Loucy (cell line): ENCODE measurements at regions not wholly inside any gene's neighbourhood (a gene's known extent, or its start where the extent isn't known, plus 50 kb on each side); places are given as distances from the start of the nearest gene placed in this dataset.
A peak's percentile ranks its signal among the peaks of the same experiment; 100 is the strongest.

Source experiments
- H2AFZ ChIP-seq: fragments of 200-600 bp; sonication (generic); 2 replicates; pipeline ENCODE4 v1.6.0; 2016; ENCODE audit warnings: antibody characterized with exemption, mild to moderate bottlenecking, low read length, moderate library complexity
- H3F3A ChIP-seq: fragments of 200-600 bp; 2 replicates; pipeline ENCODE4 v1.6.0; 2016; ENCODE audit warnings: antibody characterized with exemption, low read depth, mild to moderate bottlenecking
- H3K27me3 ChIP-seq: fragments of 200-600 bp; sonication (generic); 2 replicates; pipeline ENCODE4 v1.6.1; 2014; ENCODE audit warnings: low read length, mild to moderate bottlenecking; ENCODE audit not compliant: insufficient read depth, poor library complexity, severe bottlenecking
- H3K36me3 ChIP-seq: fragments of 200-600 bp; sonication (generic); 2 replicates; pipeline ENCODE4 v1.6.1; 2016; ENCODE audit warnings: low read length; ENCODE audit not compliant: insufficient read depth
- H3K4me1 ChIP-seq: fragments of 200-600 bp; sonication (generic); 2 replicates; pipeline ENCODE4 v1.5.1; 2014; ENCODE audit warnings: low read length, mild to moderate bottlenecking; ENCODE audit not compliant: insufficient read depth, poor library complexity, severe bottlenecking
- H3K4me2 ChIP-seq: fragments of 200-600 bp; sonication (generic); 2 replicates; pipeline ENCODE4 v1.6.0; 2014; ENCODE audit warnings: antibody characterized with exemption, low read length, low read depth, mild to moderate bottlenecking; ENCODE audit not compliant: poor library complexity, severe bottlenecking
- H3K4me3 ChIP-seq: fragments of 200-600 bp; sonication (generic); 2 replicates; pipeline ENCODE4 v1.5.1; 2014; ENCODE audit warnings: low read length, mild to moderate bottlenecking, mixed read lengths; ENCODE audit not compliant: poor library complexity, severe bottlenecking
- H3K79me2 ChIP-seq: fragments of 200-600 bp; sonication (generic); 2 replicates; pipeline ENCODE4 v1.6.1; 2014; ENCODE audit warnings: low read length; ENCODE audit not compliant: insufficient read depth
- H3K9ac ChIP-seq: fragments of 200-600 bp; sonication (generic); 2 replicates; pipeline ENCODE4 v1.6.0; 2014; ENCODE audit warnings: mild to moderate bottlenecking, low read depth, low read length, moderate library complexity; ENCODE audit not compliant: poor library complexity, severe bottlenecking
- H3K9me2 ChIP-seq: fragments of 200-600 bp; sonication (generic); replicated peaks from 2 replicates; pipeline ENCODE4 v1.6.1; 2016; ENCODE audit warnings: low read depth, low read length, mixed read lengths
- H3K9me3 ChIP-seq: fragments of 200-600 bp; sonication (generic); 2 replicates; pipeline ENCODE4 v1.6.1; 2014; ENCODE audit warnings: mild to moderate bottlenecking, antibody characterized with exemption, low read length, low read depth; ENCODE audit not compliant: insufficient read depth
- H4K20me1 ChIP-seq: fragments of 200-600 bp; sonication (generic); 2 replicates; pipeline ENCODE4 v1.6.0; 2014; ENCODE audit warnings: antibody characterized with exemption, low read length, mild to moderate bottlenecking; ENCODE audit not compliant: insufficient read depth, poor library complexity, severe bottlenecking
- EZH2phosphoT487 ChIP-seq: fragments of 200-600 bp; IDR thresholded peaks from 2 replicates; pipeline ENCODE4 v1.6.1; 2018; ENCODE audit warnings: antibody characterized with exemption, mild to moderate bottlenecking, moderate library complexity, borderline replicate concordance
- TF ChIP-seq, protein P1 (sequence below): fragments of 200-600 bp; sonication (generic); conservative IDR thresholded peaks from 2 replicates; pipeline ENCODE4 v1.5.1; 2014; ENCODE audit warnings: mild to moderate bottlenecking, antibody characterized with exemption, low read length

DNA sequence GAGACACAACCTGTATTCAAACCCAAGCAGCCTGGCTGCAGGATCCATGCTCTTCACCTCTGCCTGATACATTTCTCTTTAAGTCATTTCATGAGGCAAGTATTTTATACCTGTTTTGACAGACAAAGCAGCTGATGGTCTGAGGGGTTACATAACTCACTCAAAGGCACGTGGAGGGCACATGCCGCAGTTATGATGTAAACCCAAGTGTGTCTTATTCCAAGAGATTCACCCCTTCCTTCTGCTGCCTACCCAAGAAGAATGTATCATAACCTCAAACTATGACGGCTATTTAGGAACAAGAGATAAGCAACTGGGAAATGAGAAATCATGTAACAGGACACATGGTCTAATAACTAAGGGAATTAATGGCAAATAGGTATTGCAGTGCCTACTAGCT is 329.8 kb upstream of the TMPO start:
- no peak overlapping the region for H2AFZ ChIP-seq
- no peaks in the 10 kb centered on the region for H3K9me3 ChIP-seq
- H3K9me2 ChIP-seq: no peaks in the 10 kb centered on the region
- no peak overlapping the region for H3K4me3 ChIP-seq
- H3F3A ChIP-seq: no peaks in the 10 kb centered on the region
- H3K4me1 ChIP-seq: peaks cover 19% of the 10 kb centered on the region
- no peak overlapping the region for H3K9ac ChIP-seq
- no peaks in the 10 kb centered on the region for H3K79me2 ChIP-seq
- TF ChIP-seq, protein P1, sequence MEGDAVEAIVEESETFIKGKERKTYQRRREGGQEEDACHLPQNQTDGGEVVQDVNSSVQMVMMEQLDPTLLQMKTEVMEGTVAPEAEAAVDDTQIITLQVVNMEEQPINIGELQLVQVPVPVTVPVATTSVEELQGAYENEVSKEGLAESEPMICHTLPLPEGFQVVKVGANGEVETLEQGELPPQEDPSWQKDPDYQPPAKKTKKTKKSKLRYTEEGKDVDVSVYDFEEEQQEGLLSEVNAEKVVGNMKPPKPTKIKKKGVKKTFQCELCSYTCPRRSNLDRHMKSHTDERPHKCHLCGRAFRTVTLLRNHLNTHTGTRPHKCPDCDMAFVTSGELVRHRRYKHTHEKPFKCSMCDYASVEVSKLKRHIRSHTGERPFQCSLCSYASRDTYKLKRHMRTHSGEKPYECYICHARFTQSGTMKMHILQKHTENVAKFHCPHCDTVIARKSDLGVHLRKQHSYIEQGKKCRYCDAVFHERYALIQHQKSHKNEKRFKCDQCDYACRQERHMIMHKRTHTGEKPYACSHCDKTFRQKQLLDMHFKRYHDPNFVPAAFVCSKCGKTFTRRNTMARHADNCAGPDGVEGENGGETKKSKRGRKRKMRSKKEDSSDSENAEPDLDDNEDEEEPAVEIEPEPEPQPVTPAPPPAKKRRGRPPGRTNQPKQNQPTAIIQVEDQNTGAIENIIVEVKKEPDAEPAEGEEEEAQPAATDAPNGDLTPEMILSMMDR: no peak
- no peak for TF ChIP-seq EZH2phosphoT487
- no peaks in the 10 kb centered on the region for H4K20me1 ChIP-seq
- H3K36me3 ChIP-seq: no peaks in the 10 kb centered on the region
- no peak overlapping the region for H3K4me2 ChIP-seq
- no peaks in the 10 kb centered on the region for H3K27me3 ChIP-seq

DNA sequence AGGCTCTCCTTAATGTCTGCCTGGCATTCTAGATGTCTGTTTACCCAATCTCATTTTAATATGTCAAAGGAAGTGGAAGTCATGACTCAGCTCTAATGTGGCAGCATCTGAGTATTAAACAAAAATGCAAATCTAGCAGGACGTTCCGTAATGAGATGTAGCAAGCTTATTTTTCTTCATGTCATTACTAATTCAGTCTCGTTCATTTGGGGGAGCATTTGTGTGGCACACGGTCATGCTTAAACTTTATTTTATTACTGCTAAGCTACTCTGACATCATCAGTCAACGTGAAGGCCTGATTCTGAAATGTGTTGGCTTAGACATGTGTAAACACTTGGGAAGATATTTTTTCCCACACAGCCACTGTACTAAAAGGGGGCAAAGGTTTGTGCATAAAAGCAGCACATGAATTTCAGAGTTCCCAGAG is 326.7 kb upstream of the TMPO start:
- no peak overlapping the region for H3K9ac ChIP-seq

DNA sequence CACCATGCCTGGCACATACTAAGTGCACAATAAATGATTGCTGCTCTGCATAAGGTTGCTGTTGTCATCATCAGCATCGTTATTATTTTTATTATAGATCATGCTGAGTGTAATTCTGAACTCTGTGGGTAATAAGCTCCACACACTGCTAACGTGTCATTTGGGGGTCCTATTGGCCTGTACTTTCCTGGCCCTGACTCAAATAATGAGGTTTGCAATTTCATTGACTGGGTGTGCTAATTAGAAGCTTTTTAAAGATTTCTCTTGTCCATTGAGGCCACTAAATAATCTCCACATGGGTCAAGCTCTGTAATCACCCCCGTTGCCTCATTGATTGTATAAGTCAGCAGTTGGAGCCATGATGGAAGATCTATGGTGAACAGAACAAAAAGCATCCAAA is 320.8 kb upstream of the TMPO start:
- no peaks in the 10 kb centered on the region for H3K9me2 ChIP-seq
- H3K9ac ChIP-seq: no peak overlapping the region
- peaks cover 16% of the 10 kb centered on the region for H3K4me1 ChIP-seq
- no peak overlapping the region for H3K4me3 ChIP-seq
- TF ChIP-seq, protein P1: no peak
- TF ChIP-seq EZH2phosphoT487: no peak
- H3K4me2 ChIP-seq: no peak overlapping the region
- no peaks in the 10 kb centered on the region for H4K20me1 ChIP-seq
- H3K27me3 ChIP-seq: no peaks in the 10 kb centered on the region
- H3K36me3 ChIP-seq: no peaks in the 10 kb centered on the region
- H3K79me2 ChIP-seq: no peaks in the 10 kb centered on the region
- no peaks in the 10 kb centered on the region for H3F3A ChIP-seq
- no peaks in the 10 kb centered on the region for H3K9me3 ChIP-seq
- no peak overlapping the region for H2AFZ ChIP-seq

More for the DNA sequence above, 326.7 kb upstream of the TMPO start:
- Histone ChIP-seq H3K36me3 (no peaks in the 10 kb centered on the region), H3K4me2 (peak overlapping the region; percentile 3), H3K79me2 (no peaks in the 10 kb centered on the region), H3F3A (no peaks in the 10 kb centered on the region), H4K20me1 (no peaks in the 10 kb centered on the region), H3K4me1 (peaks cover 19% of the 10 kb centered on the region), H2AFZ (peak overlapping the region; percentile 47), H3K27me3 (no peaks in the 10 kb centered on the region), H3K9me3 (no peaks in the 10 kb centered on the region), H3K4me3 (no peak overlapping the region), H3K9me2 (no peaks in the 10 kb centered on the region)
- TF ChIP-seq, protein P1: no peak
- no peak for TF ChIP-seq EZH2phosphoT487
